H9 (cell line): ENCODE measurements at regions not wholly inside any gene's neighbourhood (a gene's known extent, or its start where the extent isn't known, plus 50 kb on each side); places are given as distances from the start of the nearest gene placed in this dataset.

Experiments
- DNase-seq: peaks from one replicate; pipeline ENCODE4 v3.0.0-alpha.2; 2017
- H2AFZ ChIP-seq: one replicate; pipeline ENCODE4 v1.6.1; 2013; ENCODE audit warnings: mild to moderate bottlenecking, low read length, control low read depth, moderate library complexity
- H2AK5ac ChIP-seq: 2 replicates; pipeline ENCODE4 v1.6.1; 2013; ENCODE audit warnings: low read length, control low read depth, mixed read lengths; ENCODE audit not compliant: insufficient read length
- H2BK120ac ChIP-seq: one replicate; pipeline ENCODE4 v1.6.1; 2013; ENCODE audit warnings: low read depth, mild to moderate bottlenecking, low read length, control low read depth, inconsistent platforms; ENCODE audit not compliant: poor library complexity, severe bottlenecking
- H2BK12ac ChIP-seq: 2 replicates; pipeline ENCODE4 v1.6.1; 2013; ENCODE audit warnings: low read length, control low read depth, mixed read lengths, low read depth; ENCODE audit not compliant: insufficient read length
- H2BK15ac ChIP-seq: 2 replicates; pipeline ENCODE4 v1.6.1; 2013; ENCODE audit warnings: low read depth, low read length, control low read depth
- H2BK20ac ChIP-seq: one replicate; pipeline ENCODE4 v1.6.1; 2013; ENCODE audit warnings: low read depth, mild to moderate bottlenecking, low read length, control low read depth, inconsistent platforms; ENCODE audit not compliant: poor library complexity, severe bottlenecking
- H2BK5ac ChIP-seq: 2 replicates; pipeline ENCODE4 v1.6.1; 2013; ENCODE audit warnings: low read length, control low read depth, mixed read lengths; ENCODE audit not compliant: insufficient read length
- H3K14ac ChIP-seq: 2 replicates; pipeline ENCODE4 v1.6.1; 2013; ENCODE audit warnings: low read length, control low read depth; ENCODE audit not compliant: insufficient read depth
- H3K18ac ChIP-seq: 2 replicates; pipeline ENCODE4 v1.6.1; 2013; ENCODE audit warnings: low read depth, mild to moderate bottlenecking, mixed read lengths, low read length, control low read depth; ENCODE audit not compliant: insufficient read length
- H3K23ac ChIP-seq: 2 replicates; pipeline ENCODE4 v1.6.1; 2013; ENCODE audit warnings: low read length, control low read depth, mixed read lengths, low read depth; ENCODE audit not compliant: insufficient read length
- H3K23me2 ChIP-seq: 2 replicates; pipeline ENCODE4 v1.6.1; 2013; ENCODE audit warnings: low read depth, mild to moderate bottlenecking, mixed read lengths, low read length, control low read depth; ENCODE audit not compliant: insufficient read length, poor library complexity, severe bottlenecking
- H3K27ac ChIP-seq: 2 replicates; pipeline ENCODE4 v1.5.1; 2013; ENCODE audit warnings: low read length, control low read depth, mixed read lengths, low read depth; ENCODE audit not compliant: insufficient read length
- H3K27me3 ChIP-seq: 2 replicates; pipeline ENCODE4 v1.6.1; 2013; ENCODE audit warnings: low read length, control low read depth, inconsistent platforms; ENCODE audit not compliant: insufficient read depth
- H3K4ac ChIP-seq: 2 replicates; pipeline ENCODE4 v1.6.1; 2013; ENCODE audit warnings: low read depth, mild to moderate bottlenecking, control low read depth, inconsistent platforms, low read length, moderate library complexity
- H3K4me1 ChIP-seq: 2 replicates; pipeline ENCODE4 v1.6.1; 2013; ENCODE audit warnings: low read length, control low read depth, inconsistent platforms; ENCODE audit not compliant: insufficient read depth
- H3K4me2 ChIP-seq: 2 replicates; pipeline ENCODE4 v1.6.1; 2013; ENCODE audit warnings: low read length, control low read depth, mixed read lengths; ENCODE audit not compliant: insufficient read length, insufficient read depth
- H3K56ac ChIP-seq: 2 replicates; pipeline ENCODE4 v1.6.1; 2013; ENCODE audit warnings: low read depth, mild to moderate bottlenecking, mixed read lengths, low read length, control low read depth; ENCODE audit not compliant: insufficient read length
- H3K79me1 ChIP-seq: 2 replicates; pipeline ENCODE4 v1.6.1; 2013; ENCODE audit warnings: low read depth, mild to moderate bottlenecking, moderate library complexity, low read length, control low read depth, inconsistent platforms; ENCODE audit not compliant: insufficient read depth, poor library complexity, severe bottlenecking
- H3K79me2 ChIP-seq: 2 replicates; pipeline ENCODE4 v1.6.1; 2013; ENCODE audit warnings: low read length, control low read depth, inconsistent platforms; ENCODE audit not compliant: insufficient read depth
- H3K9ac ChIP-seq: 2 replicates; pipeline ENCODE4 v1.6.1; 2013; ENCODE audit warnings: low read length, control low read depth, mixed read lengths; ENCODE audit not compliant: insufficient read length; ENCODE audit errors: extremely low read depth
- H3K9me3 ChIP-seq: one replicate; pipeline ENCODE4 v1.6.1; 2013; ENCODE audit warnings: low read depth, low read length, inconsistent platforms; ENCODE audit not compliant: control insufficient read depth
- H3T11ph ChIP-seq: one replicate; pipeline ENCODE4 v1.6.1; 2013; ENCODE audit warnings: mild to moderate bottlenecking, low read length, control low read depth, inconsistent platforms
- H4K20me1 ChIP-seq: one replicate; pipeline ENCODE4 v1.6.1; 2013; ENCODE audit not compliant: control insufficient read depth, insufficient read length, insufficient read depth
- H4K5ac ChIP-seq: 2 replicates; pipeline ENCODE4 v1.6.1; 2013; ENCODE audit warnings: low read depth, mild to moderate bottlenecking, mixed read lengths, low read length, control low read depth; ENCODE audit not compliant: insufficient read length
- H4K8ac ChIP-seq: replicated peaks from 2 replicates; pipeline ENCODE4 v1.6.1; 2013; ENCODE audit warnings: low read length, control low read depth, mixed read lengths, low read depth; ENCODE audit not compliant: insufficient read length
- H4K91ac ChIP-seq: 2 replicates; pipeline ENCODE4 v1.6.1; 2013; ENCODE audit warnings: low read depth, mild to moderate bottlenecking, moderate library complexity, mixed read lengths, low read length, control low read depth; ENCODE audit not compliant: insufficient read length
- H3K27ac Mint-ChIP-seq, 3 experiments: 2 replicates in 2 of 3; 3 replicates in 1 of 3; pipeline ENCODE4 v1.8.0; 2020 to 2021; ENCODE audit warnings: mixed read lengths in 3 of 3, mild to moderate bottlenecking in 1 of 3, moderate library complexity in 1 of 3
- H3K27me3 Mint-ChIP-seq: 2 replicates; pipeline ENCODE4 v1.8.0; 2021; ENCODE audit warnings: low read depth, mild to moderate bottlenecking, moderate library complexity, mixed read lengths
- H3K36me3 Mint-ChIP-seq, 3 experiments: 2 replicates in 2 of 3; 3 replicates in 1 of 3; pipeline ENCODE4 v1.8.0; 2020 to 2021; ENCODE audit warnings: low read depth in 3 of 3, mixed read lengths in 3 of 3; ENCODE audit not compliant: insufficient read depth in 1 of 3
- H3K4me1 Mint-ChIP-seq, 2 experiments: 2 replicates each; pipeline ENCODE4 v1.8.0; 2020; ENCODE audit warnings: mixed read lengths in 2 of 2
- H3K4me3 Mint-ChIP-seq, 2 experiments: 2 replicates in 1 of 2; 3 replicates in 1 of 2; pipeline ENCODE4 v1.8.0; 2020 to 2021; ENCODE audit warnings: mild to moderate bottlenecking in 2 of 2, mixed read lengths in 2 of 2, moderate library complexity in 1 of 2
- H3K9me3 Mint-ChIP-seq, 2 experiments: 2 replicates in 1 of 2; 3 replicates in 1 of 2; pipeline ENCODE4 v1.8.0; 2020; ENCODE audit warnings: mild to moderate bottlenecking in 2 of 2, mixed read lengths in 2 of 2, moderate library complexity in 1 of 2
- WGBS: extraction: QIAGEN DNeasy Blood & Tissue Kit; methylation state at CpG from one replicate; pipeline ENCODE4 v1.1.7; 2013; ENCODE audit warnings: missing lambda C conversion rate, low lambda C conversion rate, mixed read lengths; ENCODE audit not compliant: insufficient read length; ENCODE audit errors: extremely low coverage; 5-methylcytosine and 5-hydroxymethylcytosine counted together
- TF ChIP-seq, protein P1 (sequence below): fragments of 200-600 bp; sonication (generic); conservative IDR thresholded peaks from 3 replicates; pipeline ENCODE4 v1.8.0; 2021; ENCODE audit warnings: antibody characterized with exemption, mild to moderate bottlenecking

DNA sequence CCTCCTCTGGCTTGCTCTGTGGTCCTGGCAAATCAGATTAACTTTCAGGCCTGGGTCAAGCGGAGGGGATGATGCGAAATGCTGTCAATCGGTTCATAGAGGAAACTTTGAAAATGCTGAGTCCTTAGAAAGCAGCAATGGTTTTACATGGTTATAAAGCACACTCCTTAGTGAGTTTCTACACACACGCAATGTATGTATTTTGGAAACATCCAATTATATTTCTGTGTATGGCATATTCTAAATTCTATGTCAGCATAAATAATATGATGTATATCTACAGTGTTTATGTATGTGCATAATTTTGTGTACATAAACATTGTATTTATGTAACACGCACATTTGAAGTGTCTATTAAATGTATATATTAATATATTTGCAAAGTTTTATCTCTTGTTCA lies 118.0 kb upstream of the ARID2 start:
- no peaks in the 10 kb centered on the region for H3K4me1 Mint-ChIP-seq
- Histone ChIP-seq H3K9me3 (no peaks in the 10 kb centered on the region), H3K18ac (no peak overlapping the region), H3K23me2 (no peaks in the 10 kb centered on the region), H3K4ac (no peak overlapping the region), H3K14ac (no peak overlapping the region), H2AK5ac (no peak overlapping the region), H4K20me1 (no peaks in the 10 kb centered on the region), H2BK20ac (no peak overlapping the region), H3K23ac (no peak overlapping the region), H2BK120ac (no peak overlapping the region), H3K79me1 (no peaks in the 10 kb centered on the region), H3K4me1 (no peaks in the 10 kb centered on the region), H2BK15ac (no peak overlapping the region), H4K8ac (no peak overlapping the region), H4K91ac (no peak overlapping the region), H3K27me3 (no peaks in the 10 kb centered on the region), H4K5ac (no peak overlapping the region), H3K56ac (no peak overlapping the region), H3T11ph (no peak overlapping the region), H3K27ac (no peak overlapping the region), H2BK5ac (no peak overlapping the region), H3K9ac (no peak overlapping the region), H2BK12ac (no peak overlapping the region), H3K4me2 (no peak overlapping the region), H3K79me2 (no peaks in the 10 kb centered on the region), H2AFZ (no peak overlapping the region)
- no peak for DNase-seq
- no peak overlapping the region for H3K27ac Mint-ChIP-seq
- TF ChIP-seq, protein P1, sequence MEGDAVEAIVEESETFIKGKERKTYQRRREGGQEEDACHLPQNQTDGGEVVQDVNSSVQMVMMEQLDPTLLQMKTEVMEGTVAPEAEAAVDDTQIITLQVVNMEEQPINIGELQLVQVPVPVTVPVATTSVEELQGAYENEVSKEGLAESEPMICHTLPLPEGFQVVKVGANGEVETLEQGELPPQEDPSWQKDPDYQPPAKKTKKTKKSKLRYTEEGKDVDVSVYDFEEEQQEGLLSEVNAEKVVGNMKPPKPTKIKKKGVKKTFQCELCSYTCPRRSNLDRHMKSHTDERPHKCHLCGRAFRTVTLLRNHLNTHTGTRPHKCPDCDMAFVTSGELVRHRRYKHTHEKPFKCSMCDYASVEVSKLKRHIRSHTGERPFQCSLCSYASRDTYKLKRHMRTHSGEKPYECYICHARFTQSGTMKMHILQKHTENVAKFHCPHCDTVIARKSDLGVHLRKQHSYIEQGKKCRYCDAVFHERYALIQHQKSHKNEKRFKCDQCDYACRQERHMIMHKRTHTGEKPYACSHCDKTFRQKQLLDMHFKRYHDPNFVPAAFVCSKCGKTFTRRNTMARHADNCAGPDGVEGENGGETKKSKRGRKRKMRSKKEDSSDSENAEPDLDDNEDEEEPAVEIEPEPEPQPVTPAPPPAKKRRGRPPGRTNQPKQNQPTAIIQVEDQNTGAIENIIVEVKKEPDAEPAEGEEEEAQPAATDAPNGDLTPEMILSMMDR, result no peak
- no peaks in the 10 kb centered on the region for H3K36me3 Mint-ChIP-seq
- WGBS, result no CpG with 5 or more reads among the region's 5 CpGs
- H3K4me3 Mint-ChIP-seq, result no peak overlapping the region
- no peaks in the 10 kb centered on the region for H3K27me3 Mint-ChIP-seq
- H3K9me3 Mint-ChIP-seq, result no peaks in the 10 kb centered on the region
